Activated T-helper 17 cell treated with anti-CD3 and anti-CD28 coated beads, Interleukin-2, amount 50 U/mL, for 72 hours (primary cell): ENCODE measurements at regions not wholly inside any gene's neighbourhood (a gene's known extent, or its start where the extent isn't known, plus 50 kb on each side); places are given as distances from the start of the nearest gene placed in this dataset.
"Not testable (repeated sequence)": the region's sequence is repeated elsewhere in the genome, so short reads cannot be mapped to it uniquely, and the experiment has no call there.

ENCODE experiments used
- ATAC-seq: fragments of 150-1000 bp; cut with Tn5 transposase; replicated peaks from 2 replicates; pipeline ENCODE4 v1.10.0; 2021; ENCODE audit warnings: mild to moderate bottlenecking, moderate library complexity
- H3K27ac Mint-ChIP-seq: one replicate; pipeline ENCODE4 v1.8.0; 2022; ENCODE audit warnings: mixed read lengths
- H3K27me3 Mint-ChIP-seq: one replicate; pipeline ENCODE4 v1.8.0; 2022; ENCODE audit warnings: mixed read lengths
- H3K36me3 Mint-ChIP-seq: one replicate; pipeline ENCODE4 v1.8.0; 2022; ENCODE audit warnings: low read depth, mild to moderate bottlenecking, mixed read lengths
- H3K4me1 Mint-ChIP-seq: one replicate; pipeline ENCODE4 v1.8.0; 2022; ENCODE audit warnings: mixed read lengths
- H3K4me3 Mint-ChIP-seq: one replicate; pipeline ENCODE4 v1.8.0; 2022; ENCODE audit warnings: mild to moderate bottlenecking, mixed read lengths
- H3K9me3 Mint-ChIP-seq: one replicate; pipeline ENCODE4 v1.8.0; 2022; ENCODE audit warnings: mixed read lengths

GRCh38 chr1:121052081-121052660 lies 132.0 kb downstream of the FAM72B start:
- ATAC-seq, H3K9me3 Mint-ChIP-seq, H3K4me3 Mint-ChIP-seq, H3K36me3 Mint-ChIP-seq, H3K4me1 Mint-ChIP-seq, H3K27ac Mint-ChIP-seq: not testable (repeated sequence)
- peaks cover 10% of the 10 kb centered on the region for H3K27me3 Mint-ChIP-seq

- not testable (repeated sequence) for H3K36me3 Mint-ChIP-seq, H3K4me3 Mint-ChIP-seq, H3K9me3 Mint-ChIP-seq, H3K4me1 Mint-ChIP-seq, H3K27ac Mint-ChIP-seq, H3K27me3 Mint-ChIP-seq, ATAC-seq
Observed at GRCh38 chr1:121054928-121055327, 129.2 kb downstream of the FAM72B start.

DNA sequence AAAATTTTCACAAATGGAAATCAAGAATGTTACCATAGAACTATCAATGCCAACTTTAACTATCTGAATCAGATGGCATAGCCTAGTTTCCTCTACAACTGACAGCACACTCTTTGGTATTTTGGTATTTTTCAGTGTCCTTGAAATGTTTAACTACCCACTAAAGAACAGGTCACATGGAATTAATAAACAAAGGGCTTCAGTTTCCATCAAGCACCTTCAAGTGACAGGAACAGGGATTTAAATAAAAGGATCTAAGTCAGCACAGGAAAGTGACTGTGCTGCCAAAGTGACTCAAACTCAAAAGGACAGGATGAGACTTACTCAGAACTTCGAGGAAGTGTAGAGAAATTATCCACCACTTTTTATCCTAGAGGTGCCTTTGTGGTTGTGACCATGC lies 117.2 kb downstream of the FAM72B start:
- not testable (repeated sequence) for H3K36me3 Mint-ChIP-seq, H3K27ac Mint-ChIP-seq, H3K4me3 Mint-ChIP-seq, H3K9me3 Mint-ChIP-seq, H3K27me3 Mint-ChIP-seq, ATAC-seq, H3K4me1 Mint-ChIP-seq

DNA sequence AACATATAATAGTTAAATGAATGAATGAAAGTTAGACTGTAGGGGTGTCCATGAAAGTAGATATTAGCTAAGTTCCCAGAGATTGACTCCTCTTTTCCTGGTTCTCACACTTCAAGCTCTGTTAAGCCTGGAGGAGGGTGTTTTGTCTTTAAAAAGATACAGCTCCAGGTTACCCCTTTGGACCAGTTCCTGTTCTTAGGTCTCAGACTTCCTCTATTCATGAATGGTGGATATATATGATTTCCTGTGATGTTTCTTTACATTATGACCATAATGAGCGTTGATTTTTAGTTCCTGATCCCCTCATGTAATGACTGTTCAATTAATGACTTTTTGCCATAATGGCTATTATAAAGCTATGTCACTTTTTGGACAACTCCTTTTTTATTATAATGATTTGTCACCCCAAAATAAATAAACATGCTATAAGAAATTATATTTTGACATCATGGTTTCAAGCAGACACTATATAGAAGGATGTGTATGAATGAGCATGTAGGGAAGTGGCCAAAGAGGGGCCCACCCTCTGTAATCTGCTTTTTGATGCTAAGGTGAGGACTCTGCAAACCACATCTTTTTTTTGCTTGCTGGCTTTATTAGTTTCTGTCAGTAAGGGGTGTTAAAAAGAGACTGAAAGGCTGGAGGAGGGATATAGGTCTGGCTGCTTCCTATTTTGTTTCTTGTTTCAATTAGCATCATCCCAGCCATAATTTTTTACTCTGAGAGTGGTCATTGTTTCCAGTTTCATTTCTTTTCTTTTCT lies 115.2 kb downstream of the FAM72B start:
- not testable (repeated sequence) for ATAC-seq, H3K4me3 Mint-ChIP-seq, H3K27me3 Mint-ChIP-seq, H3K27ac Mint-ChIP-seq, H3K4me1 Mint-ChIP-seq, H3K36me3 Mint-ChIP-seq, H3K9me3 Mint-ChIP-seq

GRCh38 chr1:121073852-121074251 lies 110.3 kb downstream of the FAM72B start:
- ATAC-seq, H3K9me3 Mint-ChIP-seq, H3K4me3 Mint-ChIP-seq, H3K27me3 Mint-ChIP-seq, H3K4me1 Mint-ChIP-seq, H3K36me3 Mint-ChIP-seq, H3K27ac Mint-ChIP-seq: not testable (repeated sequence)

DNA sequence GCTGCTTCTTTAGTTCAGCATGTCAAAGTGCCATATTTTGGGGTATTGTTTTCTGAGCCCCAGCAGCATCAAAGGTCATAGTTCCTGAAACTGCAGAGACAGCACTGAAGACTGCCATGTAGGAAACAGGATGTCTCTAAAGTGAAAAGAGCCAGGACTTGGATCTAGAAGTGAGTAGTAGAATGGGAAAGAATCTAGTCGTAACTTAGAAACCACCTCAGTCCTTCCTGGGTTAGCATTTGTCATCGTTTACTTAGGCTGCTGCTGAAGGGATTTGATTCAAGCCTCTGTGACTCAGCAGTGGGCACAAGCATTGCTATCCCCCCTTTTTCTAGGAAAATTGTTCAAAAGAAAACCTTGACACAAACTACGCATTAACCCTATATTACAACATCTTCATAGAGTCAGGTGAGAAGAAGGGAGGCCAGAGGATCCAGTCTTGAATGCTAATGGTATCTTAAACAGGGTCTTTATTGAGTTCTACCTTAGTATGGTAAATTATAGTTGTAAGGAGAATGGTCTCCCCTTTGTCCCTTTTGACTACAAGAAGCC lies 108.8 kb downstream of the FAM72B start:
- not testable (repeated sequence) for H3K27ac Mint-ChIP-seq, H3K9me3 Mint-ChIP-seq, H3K4me1 Mint-ChIP-seq, H3K27me3 Mint-ChIP-seq, H3K4me3 Mint-ChIP-seq, H3K36me3 Mint-ChIP-seq
- ATAC-seq: peak; percentile 56

DNA sequence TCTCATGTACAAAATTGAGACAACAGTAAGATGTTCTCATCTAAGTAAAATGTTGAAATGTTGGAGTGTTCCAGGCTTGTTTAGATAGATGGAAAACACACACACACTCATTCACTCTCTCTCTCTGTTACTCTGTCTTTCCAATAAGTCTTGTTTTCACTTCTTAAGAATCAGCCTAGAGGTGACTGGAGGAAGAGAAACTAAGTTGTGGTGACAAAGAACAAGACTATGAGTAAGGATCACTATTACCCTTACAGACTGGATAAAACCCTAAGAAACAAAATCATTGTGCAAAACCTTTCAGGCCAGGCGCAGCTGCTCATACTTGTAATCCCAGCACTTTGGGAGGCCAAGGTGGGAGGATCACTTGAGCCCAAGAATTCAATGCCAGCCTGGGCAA lies 107.5 kb downstream of the FAM72B start:
- peak overlapping the region; percentile 78 for H3K4me3 Mint-ChIP-seq
- H3K36me3 Mint-ChIP-seq, H3K9me3 Mint-ChIP-seq, H3K27me3 Mint-ChIP-seq, H3K4me1 Mint-ChIP-seq: not testable (repeated sequence)
- H3K27ac Mint-ChIP-seq: peak overlapping the region; percentile 98
- peak; percentile 92 for ATAC-seq

- not testable (repeated sequence) for H3K4me1 Mint-ChIP-seq, H3K27me3 Mint-ChIP-seq, ATAC-seq, H3K36me3 Mint-ChIP-seq, H3K9me3 Mint-ChIP-seq
- Mint-ChIP-seq H3K4me3 (peak overlapping the region; percentile 29), H3K27ac (peak overlapping the region; percentile 19)
Observed at GRCh38 chr1:121079655-121080054, 104.5 kb downstream of the FAM72B start.

- peaks cover 10% of the 10 kb centered on the region for H3K27me3 Mint-ChIP-seq
- peak overlapping the region; percentile 29 for H3K4me3 Mint-ChIP-seq
- ATAC-seq, H3K36me3 Mint-ChIP-seq, H3K9me3 Mint-ChIP-seq, H3K4me1 Mint-ChIP-seq: not testable (repeated sequence)
- H3K27ac Mint-ChIP-seq: peak overlapping the region; percentile 19
Observed at GRCh38 chr1:121080197-121080903, 103.8 kb downstream of the FAM72B start.

GRCh38 chr1:121080904-121081264 lies 103.3 kb downstream of the FAM72B start:
- ATAC-seq, H3K9me3 Mint-ChIP-seq, H3K4me1 Mint-ChIP-seq, H3K27ac Mint-ChIP-seq, H3K36me3 Mint-ChIP-seq: not testable (repeated sequence)
- peaks cover 11% of the 10 kb centered on the region for H3K27me3 Mint-ChIP-seq
- H3K4me3 Mint-ChIP-seq: peak overlapping the region; percentile 29

- not testable (repeated sequence) for H3K27ac Mint-ChIP-seq, H3K4me3 Mint-ChIP-seq, H3K4me1 Mint-ChIP-seq, H3K9me3 Mint-ChIP-seq, ATAC-seq, H3K36me3 Mint-ChIP-seq
- peaks cover 13% of the 10 kb centered on the region for H3K27me3 Mint-ChIP-seq
Observed at GRCh38 chr1:121081625-121082199, 102.4 kb downstream of the FAM72B start.

DNA sequence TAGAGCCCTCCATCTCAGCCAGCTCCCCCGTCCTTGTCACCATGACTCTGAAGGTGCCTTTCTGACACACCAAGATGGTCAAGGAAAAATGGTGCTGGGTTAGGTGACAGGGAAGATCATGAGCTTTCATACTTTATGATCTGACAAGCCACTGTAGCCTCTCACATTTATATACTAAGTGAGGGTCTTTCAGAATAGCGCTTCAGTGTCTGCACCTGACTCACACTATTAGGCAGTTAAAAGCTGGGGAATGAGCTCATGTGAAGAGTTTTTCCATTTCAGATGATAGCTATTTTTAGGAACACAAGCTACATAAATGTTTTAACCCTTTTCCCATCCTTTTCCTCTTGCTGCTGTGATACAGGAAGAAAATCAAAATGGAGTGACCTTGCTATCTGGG lies 101.1 kb downstream of the FAM72B start:
- H3K4me1 Mint-ChIP-seq, H3K36me3 Mint-ChIP-seq: not testable (repeated sequence)

GRCh38 chr1:121086249-121086648 lies 97.9 kb downstream of the FAM72B start:
- not testable (repeated sequence) for H3K36me3 Mint-ChIP-seq, H3K4me1 Mint-ChIP-seq, H3K9me3 Mint-ChIP-seq, H3K27ac Mint-ChIP-seq, H3K4me3 Mint-ChIP-seq
- ATAC-seq: peak; percentile 91
- H3K27me3 Mint-ChIP-seq: peaks cover 10% of the 10 kb centered on the region

More for the DNA sequence above, 101.1 kb downstream of the FAM72B start:
- not testable (repeated sequence) for H3K9me3 Mint-ChIP-seq, ATAC-seq, H3K4me3 Mint-ChIP-seq, H3K27ac Mint-ChIP-seq
- peaks cover 13% of the 10 kb centered on the region for H3K27me3 Mint-ChIP-seq

DNA sequence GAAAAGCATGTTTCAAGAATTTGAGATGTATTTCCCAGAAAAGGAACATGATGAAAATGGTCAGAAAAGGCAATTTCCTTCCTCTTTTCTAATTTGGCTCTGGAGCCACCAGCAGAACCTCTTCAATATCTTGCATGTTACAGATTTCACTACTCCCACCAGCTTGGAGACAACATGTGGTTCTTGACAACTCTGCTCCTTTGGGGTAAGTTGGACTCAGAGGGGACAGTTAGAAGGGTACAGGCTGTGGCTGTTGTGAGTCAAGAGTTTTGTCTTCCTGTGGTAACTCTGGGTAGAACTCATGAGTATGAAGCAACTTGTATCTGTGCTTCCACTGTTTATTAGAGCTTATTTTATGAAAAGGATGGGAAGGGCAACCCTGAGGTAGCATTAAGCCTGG lies 96.9 kb downstream of the FAM72B start:
- H3K27me3 Mint-ChIP-seq, H3K27ac Mint-ChIP-seq, H3K36me3 Mint-ChIP-seq, H3K9me3 Mint-ChIP-seq, H3K4me3 Mint-ChIP-seq, H3K4me1 Mint-ChIP-seq: not testable (repeated sequence)
- peak; percentile 43 for ATAC-seq

- ATAC-seq, H3K27me3 Mint-ChIP-seq, H3K9me3 Mint-ChIP-seq, H3K4me1 Mint-ChIP-seq, H3K27ac Mint-ChIP-seq, H3K4me3 Mint-ChIP-seq, H3K36me3 Mint-ChIP-seq: not testable (repeated sequence)
Observed at GRCh38 chr1:121088568-121088967, 95.6 kb downstream of the FAM72B start.
